Right renal cortex interstitium (tissue), 3 donors: ENCODE measurements at regions not wholly inside any gene's neighbourhood (a gene's known extent, or its start where the extent isn't known, plus 50 kb on each side); places are given as distances from the start of the nearest gene placed in this dataset.

Experiments
- DNase-seq, 3 donors: peaks; one replicate each; pipeline ENCODE4 v3.0.0-alpha.2; 2013; ENCODE audit warnings: low read depth in 3 of 3, low spot score in 2 of 3

DNA sequence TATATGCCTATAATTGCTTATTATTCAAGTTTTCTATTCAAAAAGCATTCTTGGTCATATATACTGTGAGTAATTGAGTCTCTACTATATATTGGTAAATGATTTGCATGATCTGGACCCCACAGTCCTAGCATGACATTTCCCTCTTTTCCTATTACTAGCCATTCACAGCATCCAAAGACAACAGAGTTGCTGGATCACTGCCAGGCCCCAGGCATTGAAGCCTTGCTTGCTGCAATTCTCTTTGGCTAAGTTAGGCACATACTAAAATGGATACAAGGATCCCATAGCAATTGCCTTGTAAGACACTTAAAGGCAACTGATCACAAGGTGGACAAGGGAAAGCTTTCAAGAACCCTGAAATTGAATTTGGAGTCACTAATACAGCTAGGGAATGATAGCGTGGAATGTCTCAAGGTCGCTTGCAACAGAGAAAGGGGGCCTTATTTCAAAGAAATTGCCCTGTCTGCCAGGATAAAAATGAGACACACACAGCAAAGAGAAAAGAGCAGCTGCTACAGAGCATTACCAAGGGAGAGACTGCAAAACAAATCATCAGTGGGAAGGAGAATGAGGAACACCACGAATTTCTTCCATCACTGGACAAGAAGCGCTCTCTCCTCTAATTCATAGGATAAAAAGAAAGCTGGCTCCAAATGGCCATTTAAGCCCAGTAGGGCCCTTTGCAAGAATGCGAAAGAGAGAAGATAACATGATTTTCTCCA lies 77.1 kb upstream of the EPHA4 start:
- peak; percentile 18 to 51 (median 23) for DNase-seq

DNA sequence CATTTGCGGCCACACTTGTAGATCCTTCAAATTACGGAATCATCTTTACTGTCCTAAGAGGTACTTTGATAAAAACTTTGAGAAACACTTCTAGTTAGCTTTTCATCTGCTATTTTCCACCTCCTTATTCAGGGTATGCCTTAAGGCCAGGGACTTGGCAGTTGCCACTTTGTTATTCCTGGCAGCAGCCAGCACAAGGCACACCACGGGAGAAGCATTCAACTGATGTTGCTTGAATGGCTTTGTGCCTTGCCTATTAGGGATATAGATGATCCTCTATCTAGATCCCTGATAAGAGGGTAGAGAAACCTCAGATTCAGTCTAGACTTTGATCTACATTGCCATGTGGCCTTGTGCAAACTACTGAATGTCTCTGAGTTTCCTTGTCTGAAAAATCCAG lies 70.3 kb upstream of the EPHA4 start:
- no peak for DNase-seq

DNA sequence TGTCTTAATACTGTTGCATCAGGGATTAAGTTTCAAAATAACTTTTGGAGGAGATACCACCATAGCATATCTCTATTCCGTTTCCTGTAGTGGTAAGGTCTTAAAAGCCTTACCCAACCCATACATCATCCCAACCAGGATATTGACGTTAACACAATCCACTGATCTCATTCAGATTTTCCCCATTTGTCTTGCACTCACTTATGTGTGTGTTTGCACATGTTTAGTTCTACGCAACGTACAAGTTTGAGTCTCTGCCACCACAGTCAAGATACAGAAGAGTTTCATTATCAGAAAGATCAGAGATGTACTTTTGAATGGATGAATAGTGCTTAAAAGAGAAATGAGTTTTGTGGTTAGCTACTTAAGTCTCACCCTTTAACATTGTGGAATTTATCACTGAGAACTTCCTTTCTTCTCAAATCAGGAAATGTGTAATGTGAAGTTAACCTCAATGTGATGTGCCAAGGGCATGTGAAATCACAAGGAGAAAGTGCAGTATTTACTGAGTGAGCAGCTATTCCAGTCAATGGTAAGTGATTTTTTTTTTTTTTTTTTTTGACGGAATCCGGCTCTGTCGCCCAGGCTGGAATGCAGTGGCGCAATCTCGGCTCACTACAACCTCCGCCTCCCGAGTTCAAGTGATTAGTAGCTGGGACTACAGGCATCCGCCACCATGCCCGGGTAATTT lies 69.2 kb upstream of the EPHA4 start:
- no peak for DNase-seq

DNA sequence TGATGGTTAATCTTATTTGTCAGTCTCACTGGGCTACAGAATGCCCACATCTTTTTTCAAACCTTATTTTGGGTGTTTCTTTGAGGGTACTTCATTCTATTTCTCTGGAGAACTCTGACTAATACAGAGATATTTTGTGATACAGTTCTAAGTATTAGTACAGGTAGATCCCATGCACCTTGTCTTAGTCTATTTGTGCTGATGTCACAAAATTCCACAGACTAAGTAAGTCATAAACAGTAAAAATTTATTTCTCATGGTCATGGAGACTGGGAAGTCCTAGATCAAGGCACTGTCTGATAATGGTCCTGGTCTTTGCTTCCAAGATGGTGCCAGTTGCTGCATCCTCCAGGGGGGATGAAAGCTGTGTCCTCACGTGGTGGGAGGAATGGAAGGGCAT lies 68.6 kb upstream of the EPHA4 start:
- DNase-seq, result no peak

DNA sequence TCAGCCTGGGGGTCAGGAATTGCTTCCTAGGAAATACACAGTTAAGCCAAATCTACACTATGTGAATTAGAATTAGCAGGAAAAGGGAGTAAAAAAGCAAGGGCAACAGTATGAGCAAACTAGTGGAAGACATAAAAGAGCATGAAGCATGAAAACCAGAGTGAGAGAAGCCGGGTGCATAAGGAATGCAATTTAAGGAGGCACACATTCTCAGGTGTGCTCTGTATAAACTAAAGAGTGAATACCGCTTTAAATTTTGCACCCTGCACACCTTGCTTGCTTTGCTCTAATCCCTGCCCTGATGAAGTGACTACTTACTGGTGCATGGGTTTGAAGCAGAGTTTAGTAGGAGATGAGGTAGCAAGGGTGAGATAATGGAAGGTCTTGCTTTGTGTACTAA lies 65.7 kb upstream of the EPHA4 start:
- DNase-seq, result peak in 1 of 3 donors; percentile 6

DNA sequence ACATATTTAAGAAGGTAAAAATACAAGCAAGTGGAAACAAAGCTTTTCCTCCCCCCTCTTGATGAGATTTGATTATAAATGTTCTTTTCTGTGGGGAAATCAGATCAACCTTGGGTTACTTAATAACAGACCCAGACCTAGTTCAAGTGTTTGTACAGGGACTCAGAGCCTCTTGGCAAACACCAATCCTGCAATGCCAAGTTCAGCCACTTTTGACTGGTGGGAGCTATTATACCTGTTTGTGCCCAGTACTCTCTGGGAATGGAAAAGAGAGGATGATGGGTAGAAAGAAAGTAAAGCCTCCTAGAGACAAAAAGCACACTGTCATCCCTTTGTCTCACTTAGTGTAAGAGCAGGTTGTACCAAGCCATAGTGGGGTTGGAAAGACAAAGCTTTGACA lies 63.8 kb upstream of the EPHA4 start:
- no peak for DNase-seq

DNA sequence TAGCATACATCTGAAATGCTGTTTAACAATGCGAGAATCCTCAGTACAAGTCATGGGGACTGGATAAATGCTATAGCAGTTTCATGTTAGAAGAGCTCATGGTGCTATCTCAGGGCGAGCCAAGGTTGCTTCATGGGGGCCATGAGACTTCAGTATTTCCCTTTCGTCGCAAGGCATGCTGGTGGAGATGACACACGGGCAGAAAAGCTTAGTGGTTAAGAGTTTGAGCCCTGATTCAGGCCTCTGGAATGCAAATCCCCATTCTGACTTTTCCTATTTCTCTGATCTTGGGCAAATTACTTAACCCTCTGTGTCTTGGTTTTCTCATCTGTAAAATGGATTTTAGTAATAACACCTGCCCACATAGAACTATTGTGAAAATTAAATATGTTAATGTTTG lies 57.4 kb upstream of the EPHA4 start:
- DNase-seq, result no peak

DNA sequence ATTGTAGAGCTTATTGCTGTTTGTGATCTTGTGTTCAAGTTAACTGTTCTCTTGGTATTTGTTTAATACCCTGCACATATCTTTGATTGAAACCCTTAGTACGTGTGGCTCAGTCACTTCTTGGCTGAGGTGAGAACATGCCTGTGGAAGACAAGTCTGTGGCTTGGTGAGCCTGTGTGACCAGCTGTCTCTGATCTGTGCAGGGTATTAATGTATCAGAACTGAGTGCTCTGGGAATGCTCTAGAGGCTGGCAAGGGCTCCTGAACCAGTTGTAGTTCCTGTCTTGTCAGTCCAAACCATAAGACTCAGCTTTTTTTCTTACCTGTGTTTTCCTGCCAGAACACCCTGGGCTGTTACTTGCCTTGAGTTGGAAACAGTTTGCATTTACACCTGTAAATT lies 52.4 kb upstream of the EPHA4 start:
- DNase-seq, result no peak
